MM.1S (cell line): ENCODE measurements at regions not wholly inside any gene's neighbourhood (a gene's known extent, or its start where the extent isn't known, plus 50 kb on each side); places are given as distances from the start of the nearest gene placed in this dataset.

ENCODE experiments used
- EZH2 ChIP-seq: fragments of 300-600 bp; sonication (generic); optimal IDR thresholded peaks from 2 replicates; pipeline ENCODE3; 2017; ENCODE audit warnings: low read depth, mild to moderate bottlenecking, antibody characterized with exemption, low read length, mixed read lengths
- EZH2phosphoT487 ChIP-seq: fragments of 300-600 bp; sonication (generic); IDR thresholded peaks from 2 replicates; pipeline ENCODE4 v1.6.1; 2018; ENCODE audit warnings: antibody characterized with exemption, low read length
- TF ChIP-seq, protein P1 (sequence below): fragments of 300-600 bp; sonication (generic); IDR thresholded peaks from 2 replicates; pipeline ENCODE4 v1.5.1; 2016; ENCODE audit warnings: antibody characterized with exemption, low read length, mixed read lengths

DNA sequence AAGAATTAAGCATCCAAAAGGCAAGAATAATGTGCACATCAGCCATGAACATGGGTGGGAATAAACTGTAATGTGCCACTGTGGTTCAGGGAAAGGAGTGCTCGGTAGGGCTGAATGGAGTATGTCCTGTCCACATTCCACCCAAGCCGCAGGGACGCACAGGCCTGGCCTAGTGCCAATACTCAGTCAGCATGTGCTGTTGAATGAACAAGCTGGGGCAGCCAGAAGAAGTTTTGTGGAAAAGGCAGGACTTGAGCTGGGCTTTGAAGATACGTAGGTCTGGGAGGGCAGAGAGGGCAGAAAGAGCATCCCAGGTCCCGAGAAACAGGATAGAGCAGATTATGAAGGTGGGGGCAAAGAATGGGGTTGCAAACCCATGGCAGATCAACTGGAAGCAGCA, 60.0 kb upstream of the PLET1 start:
- TF ChIP-seq, protein P1, sequence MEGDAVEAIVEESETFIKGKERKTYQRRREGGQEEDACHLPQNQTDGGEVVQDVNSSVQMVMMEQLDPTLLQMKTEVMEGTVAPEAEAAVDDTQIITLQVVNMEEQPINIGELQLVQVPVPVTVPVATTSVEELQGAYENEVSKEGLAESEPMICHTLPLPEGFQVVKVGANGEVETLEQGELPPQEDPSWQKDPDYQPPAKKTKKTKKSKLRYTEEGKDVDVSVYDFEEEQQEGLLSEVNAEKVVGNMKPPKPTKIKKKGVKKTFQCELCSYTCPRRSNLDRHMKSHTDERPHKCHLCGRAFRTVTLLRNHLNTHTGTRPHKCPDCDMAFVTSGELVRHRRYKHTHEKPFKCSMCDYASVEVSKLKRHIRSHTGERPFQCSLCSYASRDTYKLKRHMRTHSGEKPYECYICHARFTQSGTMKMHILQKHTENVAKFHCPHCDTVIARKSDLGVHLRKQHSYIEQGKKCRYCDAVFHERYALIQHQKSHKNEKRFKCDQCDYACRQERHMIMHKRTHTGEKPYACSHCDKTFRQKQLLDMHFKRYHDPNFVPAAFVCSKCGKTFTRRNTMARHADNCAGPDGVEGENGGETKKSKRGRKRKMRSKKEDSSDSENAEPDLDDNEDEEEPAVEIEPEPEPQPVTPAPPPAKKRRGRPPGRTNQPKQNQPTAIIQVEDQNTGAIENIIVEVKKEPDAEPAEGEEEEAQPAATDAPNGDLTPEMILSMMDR: no peak
- TF ChIP-seq EZH2phosphoT487 (no peak), EZH2 (no peak)
